GM23338 (cell line): ENCODE measurements at regions not wholly inside any gene's neighbourhood (a gene's known extent, or its start where the extent isn't known, plus 50 kb on each side); places are given as distances from the start of the nearest gene placed in this dataset.
A peak's percentile ranks its signal among the peaks of the same experiment; 100 is the strongest.

Source experiments
- ATAC-seq: fragments of 200-7000 bp; cut with Tn5 transposase; 3 replicates; pipeline ENCODE4 v1.9.1; 2020
- DNase-seq: peaks from one replicate; pipeline ENCODE4 v3.0.0-alpha.2; 2015; ENCODE audit warnings: low spot score
- H2AFZ ChIP-seq: fragments of 200-600 bp; sonication (generic); 2 replicates; pipeline ENCODE4 v1.8.0; 2016; ENCODE audit warnings: antibody characterized with exemption, mild to moderate bottlenecking, moderate library complexity
- H3F3A ChIP-seq: fragments of 200-600 bp; sonication (generic); replicated peaks from 2 replicates; pipeline ENCODE4 v1.8.0; 2017; ENCODE audit warnings: antibody characterized with exemption, mixed run types, low read depth
- H3K27ac ChIP-seq: fragments of 200-600 bp; sonication (generic); 2 replicates; pipeline ENCODE4 v1.6.1; 2016; ENCODE audit warnings: low read depth
- H3K27me3 ChIP-seq: fragments of 200-600 bp; sonication (generic); 2 replicates; pipeline ENCODE4 v1.8.0; 2016; ENCODE audit warnings: mild to moderate bottlenecking, mixed run types, moderate library complexity; ENCODE audit not compliant: insufficient read depth
- H3K36me3 ChIP-seq: fragments of 200-600 bp; sonication (generic); 2 replicates; pipeline ENCODE4 v1.8.0; 2016; ENCODE audit warnings: mild to moderate bottlenecking; ENCODE audit not compliant: insufficient read depth
- H3K4me1 ChIP-seq: fragments of 200-600 bp; sonication (generic); 2 replicates; pipeline ENCODE4 v1.8.0; 2016; ENCODE audit warnings: mild to moderate bottlenecking, moderate library complexity; ENCODE audit not compliant: insufficient read depth
- H3K4me2 ChIP-seq: fragments of 200-600 bp; sonication (generic); 2 replicates; pipeline ENCODE4 v1.7.1; 2017; ENCODE audit warnings: mixed run types
- H3K4me3 ChIP-seq: fragments of 200-600 bp; sonication (generic); 2 replicates; pipeline ENCODE4 v1.6.1; 2016; ENCODE audit warnings: mixed run types
- H3K79me2 ChIP-seq: fragments of 200-600 bp; sonication (generic); replicated peaks from 2 replicates; pipeline ENCODE4 v1.8.0; 2017; ENCODE audit warnings: mild to moderate bottlenecking; ENCODE audit not compliant: insufficient read depth
- H3K9me2 ChIP-seq: fragments of 200-600 bp; sonication (generic); 2 replicates; pipeline ENCODE4 v1.8.0; 2017; ENCODE audit not compliant: insufficient read depth
- H4K20me1 ChIP-seq: fragments of 200-600 bp; sonication (generic); replicated peaks from 2 replicates; pipeline ENCODE4 v1.8.0; 2017; ENCODE audit warnings: mild to moderate bottlenecking; ENCODE audit not compliant: insufficient read depth
- H3K27ac Mint-ChIP-seq: 2 replicates; pipeline ENCODE4 v1.8.0; 2020; ENCODE audit warnings: inconsistent platforms, mild to moderate bottlenecking, moderate library complexity, mixed read lengths
- H3K27me3 Mint-ChIP-seq: 3 replicates; pipeline ENCODE4 v1.8.0; 2022; ENCODE audit warnings: low read depth, mild to moderate bottlenecking, moderate library complexity, mixed read lengths, inconsistent platforms; ENCODE audit not compliant: insufficient read depth, poor library complexity
- H3K36me3 Mint-ChIP-seq: 3 replicates; pipeline ENCODE4 v1.8.0; 2021; ENCODE audit warnings: low read depth, mild to moderate bottlenecking, inconsistent platforms, moderate library complexity, mixed read lengths
- H3K4me1 Mint-ChIP-seq: 3 replicates; pipeline ENCODE4 v1.8.0; 2020; ENCODE audit warnings: mild to moderate bottlenecking, inconsistent platforms, mixed read lengths
- H3K4me3 Mint-ChIP-seq: 3 replicates; pipeline ENCODE4 v1.8.0; 2021; ENCODE audit warnings: moderate library complexity, mild to moderate bottlenecking, inconsistent platforms, mixed read lengths
- H3K9me3 Mint-ChIP-seq: 3 replicates; pipeline ENCODE4 v1.8.0; 2020; ENCODE audit warnings: moderate library complexity, mild to moderate bottlenecking, inconsistent platforms, mixed read lengths
- CREB1 ChIP-seq: fragments of 250-450 bp; sonication (Bioruptor Pico); IDR thresholded peaks from 2 replicates; pipeline ENCODE4 v1.5.0; 2020; ENCODE audit warnings: low read depth, mild to moderate bottlenecking, moderate library complexity
- CTCF ChIP-seq, 2 experiments: fragments of 200-600 bp in 1 of 2; sonication (generic) in 1 of 2; conservative IDR thresholded peaks; 2 replicates each; pipeline versions ENCODE4 v1.5.1 to v1.6.1; 2016 to 2017; ENCODE audit warnings: antibody characterized with exemption in 2 of 2, low read depth in 2 of 2, mild to moderate bottlenecking in 2 of 2, moderate library complexity in 1 of 2
- JUNB ChIP-seq: IDR thresholded peaks from one replicate; pipeline ENCODE4 v1.6.1; 2016; ENCODE audit warnings: antibody characterized with exemption; ENCODE audit not compliant: unreplicated experiment
- NANOG ChIP-seq: IDR thresholded peaks from 2 replicates; pipeline ENCODE4 v1.6.1; 2016; ENCODE audit warnings: antibody characterized with exemption, borderline replicate concordance
- POLR2AphosphoS5 ChIP-seq: IDR thresholded peaks from 2 replicates; pipeline ENCODE4 v1.6.1; 2016; ENCODE audit warnings: antibody characterized with exemption, low read depth
- ZNF462 ChIP-seq: fragments of 250-450 bp; sonication (Bioruptor Pico); IDR thresholded peaks from 2 replicates; pipeline ENCODE4 v1.5.0; 2020; ENCODE audit warnings: mild to moderate bottlenecking, moderate library complexity
- TF ChIP-seq, protein P1 (sequence below): IDR thresholded peaks from 2 replicates; pipeline ENCODE4 v1.6.1; 2016; ENCODE audit warnings: antibody characterized with exemption

- peak overlapping the region; percentile 15 for H2AFZ ChIP-seq
- no peaks in the 10 kb centered on the region for H4K20me1 ChIP-seq
- peaks cover 9% of the 10 kb centered on the region for H3K27me3 ChIP-seq
- ATAC-seq (no peak), DNase-seq (no peak)
- H3K4me2 ChIP-seq, result no peak overlapping the region
- H3F3A ChIP-seq, result no peaks in the 10 kb centered on the region
- no peak for TF ChIP-seq CREB1 (CRISPR knock-in tag)
- no peak for TF ChIP-seq NANOG
- no peak for TF ChIP-seq ZNF462 (CRISPR knock-in tag)
- TF ChIP-seq CTCF (conservative IDR thresholded peaks at IDR 0.05; ENCODE audit: low read depth in 2 of 2), result no peak
- TF ChIP-seq, protein P1, sequence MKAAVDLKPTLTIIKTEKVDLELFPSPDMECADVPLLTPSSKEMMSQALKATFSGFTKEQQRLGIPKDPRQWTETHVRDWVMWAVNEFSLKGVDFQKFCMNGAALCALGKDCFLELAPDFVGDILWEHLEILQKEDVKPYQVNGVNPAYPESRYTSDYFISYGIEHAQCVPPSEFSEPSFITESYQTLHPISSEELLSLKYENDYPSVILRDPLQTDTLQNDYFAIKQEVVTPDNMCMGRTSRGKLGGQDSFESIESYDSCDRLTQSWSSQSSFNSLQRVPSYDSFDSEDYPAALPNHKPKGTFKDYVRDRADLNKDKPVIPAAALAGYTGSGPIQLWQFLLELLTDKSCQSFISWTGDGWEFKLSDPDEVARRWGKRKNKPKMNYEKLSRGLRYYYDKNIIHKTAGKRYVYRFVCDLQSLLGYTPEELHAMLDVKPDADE, result no peak
- TF ChIP-seq JUNB, result no peak
- TF ChIP-seq POLR2AphosphoS5, result no peak
- no peaks in the 10 kb centered on the region for H3K79me2 ChIP-seq
- peaks cover 33% of the 10 kb centered on the region for H3K4me1 ChIP-seq
- Mint-ChIP-seq H3K9me3 (no peaks in the 10 kb centered on the region), H3K4me3 (no peak overlapping the region), H3K4me1 (peaks cover 34% of the 10 kb centered on the region), H3K36me3 (no peaks in the 10 kb centered on the region), H3K27me3 (peaks cover 3% of the 10 kb centered on the region), H3K27ac (no peak overlapping the region)
- no peaks in the 10 kb centered on the region; the same call in 1 of the 2 replicates for H3K9me2 ChIP-seq
- no peak overlapping the region for H3K4me3 ChIP-seq
- H3K27ac ChIP-seq, result no peak overlapping the region
- H3K36me3 ChIP-seq, result no peaks in the 10 kb centered on the region
Observed at GRCh38 chr1:59141267-59141863, 155.5 kb upstream of the FGGY start.
